Upper lobe of left lung (tissue), 6 donors: ENCODE measurements at regions not wholly inside any gene's neighbourhood (a gene's known extent, or its start where the extent isn't known, plus 50 kb on each side); places are given as distances from the start of the nearest gene placed in this dataset.

Experiments
- ATAC-seq, 2 donors: fragments of 200-7000 bp; cut with Tn5 transposase; one replicate each; pipeline ENCODE4 v1.9.1; 2022; ENCODE audit warnings: mild to moderate bottlenecking in 2 of 2, moderate library complexity in 2 of 2; ENCODE audit not compliant: low FRiP score in 2 of 2
- DNase-seq, 2 donors: peaks; one replicate each; pipeline ENCODE4 v3.0.0-alpha.2; 2019 to 2020
- H3K27ac ChIP-seq, 4 donors: fragments of 200-600 bp; sonication (generic); one replicate each; pipeline ENCODE4 v1.5.1; 2016 to 2019
- H3K27me3 ChIP-seq, 4 donors: fragments of 200-600 bp; sonication (generic); one replicate each; pipeline ENCODE4 v1.5.1; 2017 to 2019
- H3K36me3 ChIP-seq, 4 donors: fragments of 200-600 bp; sonication (generic); one replicate each; pipeline ENCODE4 v1.5.1; 2016 to 2019
- H3K4me1 ChIP-seq, 4 donors: fragments of 200-600 bp; sonication (generic); one replicate each; pipeline ENCODE4 v1.5.1; 2018 to 2019
- H3K4me3 ChIP-seq, 4 donors: fragments of 200-600 bp; sonication (generic); one replicate each; pipeline ENCODE4 v1.5.1; 2017 to 2019; ENCODE audit warnings: mild to moderate bottlenecking in 2 of 4, moderate library complexity in 1 of 4
- H3K9me3 ChIP-seq, 4 donors: fragments of 200-600 bp; sonication (generic); one replicate each; pipeline ENCODE4 v1.5.1; 2018 to 2019
- CTCF ChIP-seq, 6 experiments: fragments of 450-650 bp in 4 of 6; fragments of 200-600 bp in 2 of 6; sonication (generic) in 2 of 6; IDR thresholded peaks; one replicate each; pipeline ENCODE4 v1.5.1; 2016 to 2019; ENCODE audit warnings: antibody characterized with exemption in 6 of 6
- EP300 ChIP-seq, 4 donors: sonication (generic); formaldehyde crosslinking; IDR thresholded peaks; one replicate each; pipeline ENCODE4 v1.5.1; 2017; ENCODE audit warnings: antibody characterized with exemption in 4 of 4, control low read depth in 2 of 4
- POLR2A ChIP-seq, 4 donors: fragments of 450-650 bp; IDR thresholded peaks; one replicate each; pipeline ENCODE4 v1.5.1; 2016 to 2017; ENCODE audit warnings: antibody characterized with exemption in 4 of 4, mild to moderate bottlenecking in 2 of 4
- POLR2AphosphoS5 ChIP-seq, 2 donors: sonication (generic); formaldehyde crosslinking; IDR thresholded peaks; one replicate each; pipeline ENCODE4 v1.5.1; 2017; ENCODE audit warnings: antibody characterized with exemption in 2 of 2
- whole genome bisulfite sequencing, 2 donors: methylation state at CpG; one replicate each; pipeline ENCODE4 v1.1.5; 2017 to 2018; 5-methylcytosine and 5-hydroxymethylcytosine counted together
- donor health status: DM: no; HTN: no; CAD: no; lungs with moderate emphysema.
- donor health status: DM: no; HTN: yes; CAD: no; lungs with severe emphysema.

GRCh38 chr12:30043151-30043847 lies 259.6 kb upstream of the TMTC1 start:
- WGBS, 2 donors = 80 to 82% methylated on average over 6 of the region's 6 CpGs
- no peak for DNase-seq
- no peak for ATAC-seq
- no peaks in the 10 kb centered on the region for H3K4me1 ChIP-seq
- no peaks in the 10 kb centered on the region for H3K27me3 ChIP-seq
- TF ChIP-seq POLR2A (IDR thresholded peaks at IDR 0.05) (no peak), CTCF (IDR thresholded peaks at IDR 0.05) (no peak), EP300 (IDR thresholded peaks at IDR 0.05) (no peak), POLR2AphosphoS5 (IDR thresholded peaks at IDR 0.05) (no peak)
- no peaks in the 10 kb centered on the region for H3K9me3 ChIP-seq
- no peak overlapping the region for H3K27ac ChIP-seq
- H3K4me3 ChIP-seq = no peak overlapping the region
- no peaks in the 10 kb centered on the region for H3K36me3 ChIP-seq

- DNase-seq = no peak
- no peaks in the 10 kb centered on the region for H3K9me3 ChIP-seq
- no peaks in the 10 kb centered on the region for H3K36me3 ChIP-seq
- 44 to 68% methylated on average over 2 of the region's 2 CpGs for whole genome bisulfite sequencing, 2 donors
- no peak overlapping the region for H3K4me3 ChIP-seq
- no peaks in the 10 kb centered on the region for H3K4me1 ChIP-seq
- no peak for TF ChIP-seq CTCF (IDR thresholded peaks at IDR 0.05)
- TF ChIP-seq POLR2A (IDR thresholded peaks at IDR 0.05) = no peak
- TF ChIP-seq EP300 (IDR thresholded peaks at IDR 0.05) = no peak
- no peak for TF ChIP-seq POLR2AphosphoS5 (IDR thresholded peaks at IDR 0.05)
- no peaks in the 10 kb centered on the region for H3K27me3 ChIP-seq
- no peak overlapping the region for H3K27ac ChIP-seq
- ATAC-seq = no peak
Measured at GRCh38 chr12:30041096-30041495, 257.4 kb upstream of the TMTC1 start.

GRCh38 chr12:30030693-30031374 lies 247.1 kb upstream of the TMTC1 start:
- TF ChIP-seq CTCF (IDR thresholded peaks at IDR 0.05) (no peak), POLR2A (IDR thresholded peaks at IDR 0.05) (no peak), EP300 (IDR thresholded peaks at IDR 0.05) (no peak), POLR2AphosphoS5 (IDR thresholded peaks at IDR 0.05) (no peak)
- H3K36me3 ChIP-seq = no peaks in the 10 kb centered on the region
- DNase-seq (no peak), ATAC-seq (no peak)
- no peaks in the 10 kb centered on the region for H3K4me1 ChIP-seq
- no peak overlapping the region for H3K4me3 ChIP-seq
- no peak overlapping the region for H3K27ac ChIP-seq
- no peaks in the 10 kb centered on the region for H3K9me3 ChIP-seq
- no peaks in the 10 kb centered on the region for H3K27me3 ChIP-seq
- WGBS, 2 donors = 67 to 79% methylated on average over 3 of the region's 3 CpGs

- Histone ChIP-seq H3K4me3 (no peak overlapping the region), H3K4me1 (no peaks in the 10 kb centered on the region), H3K9me3 (no peaks in the 10 kb centered on the region), H3K27ac (no peak overlapping the region), H3K36me3 (no peaks in the 10 kb centered on the region), H3K27me3 (no peaks in the 10 kb centered on the region)
- ATAC-seq (no peak), DNase-seq (no peak)
- TF ChIP-seq POLR2A (IDR thresholded peaks at IDR 0.05) (no peak), CTCF (IDR thresholded peaks at IDR 0.05) (no peak), POLR2AphosphoS5 (IDR thresholded peaks at IDR 0.05) (no peak), EP300 (IDR thresholded peaks at IDR 0.05) (no peak)
- 80 to 86% methylated on average over 2 of the region's 2 CpGs for WGBS, 2 donors
Measured at GRCh38 chr12:30026621-30027234, 243.0 kb upstream of the TMTC1 start.
